ENCODE measurements at regions not wholly inside any gene's neighbourhood (a gene's known extent, or its start where the extent isn't known, plus 50 kb on each side); places are given as distances from the start of the nearest gene placed in this dataset.

GRCh38 chr6:131488780-131489179, 84.2 kb upstream of the ARG1 start:
- Histone ChIP-seq H3K4me3 (ENCODE audit: insufficient read depth, low read depth, low read length) (no peak overlapping the region), H3K23ac (ENCODE audit: low read depth, low read length) (no peak overlapping the region), H2BK20ac (ENCODE audit: low read depth, low read length) (no peak overlapping the region), H2AK9ac (replicated peaks; ENCODE audit: low read depth, low read length, poor library complexity) (no peak overlapping the region), H2AFZ (replicated peaks; ENCODE audit: low read length, poor library complexity) (no peak overlapping the region), H2BK15ac (ENCODE audit: low read depth, low read length) (no peak overlapping the region), H3K56ac (ENCODE audit: extremely low read depth, insufficient read depth, low read length) (no peak overlapping the region), H3K79me1 (ENCODE audit: low read depth in 1 of 2, low read length in 2 of 2) (no peaks in the 10 kb centered on the region), H3K14ac (replicated peaks; ENCODE audit: low read depth, low read length) (no peak overlapping the region), H2BK120ac (ENCODE audit: low read depth, low read length) (no peak overlapping the region), H4K5ac (ENCODE audit: low read depth, low read length) (no peak overlapping the region), H3K4ac (ENCODE audit: low read depth, low read length) (no peak overlapping the region), H4K91ac (ENCODE audit: insufficient read depth, low read depth, low read length) (no peak overlapping the region), H3K36me3 (ENCODE audit: control insufficient read depth, insufficient read depth, low read length) (no peaks in the 10 kb centered on the region), H4K20me1 (ENCODE audit: insufficient read depth, low read length) (no peaks in the 10 kb centered on the region), H3K9me1 (ENCODE audit: insufficient read depth, low read length) (no peaks in the 10 kb centered on the region), H2BK5ac (ENCODE audit: low read depth, low read length, poor library complexity, severe bottlenecking) (no peak overlapping the region), H2AK5ac (ENCODE audit: low read depth, low read length) (no peak overlapping the region), H4K8ac (ENCODE audit: low read depth in 2 of 2, low read length in 2 of 2) (no peak overlapping the region), H3K9ac (ENCODE audit: low read depth, low read length) (no peak overlapping the region), H3K4me2 (ENCODE audit: low read depth, low read length) (no peak overlapping the region), H3K27ac (ENCODE audit: insufficient read depth, low read length) (no peak overlapping the region), H3K27me3 (ENCODE audit: control insufficient read depth, insufficient read depth, low read length) (peaks cover 2% of the 10 kb centered on the region), H3K9me3 (ENCODE audit: control insufficient read depth, insufficient read depth, low read length) (no peaks in the 10 kb centered on the region), H3K4me1 (ENCODE audit: control insufficient read depth, insufficient read depth, low read length) (no peaks in the 10 kb centered on the region), H3K18ac (ENCODE audit: low read depth, low read length) (no peak overlapping the region)
- no TSS peak for BruUV-seq (replicated peaks)
- no peak for TF ChIP-seq MAZ (IDR thresholded peaks at IDR 0.05; ENCODE audit: borderline replicate concordance, low read depth, low read length)
- TF ChIP-seq CEBPB (IDR thresholded peaks at IDR 0.05; ENCODE audit: low read depth, low read length): no peak
- no peak for TF ChIP-seq MAFK (IDR thresholded peaks at IDR 0.05; ENCODE audit: low read depth, low read length)
- no CpG with 5 or more reads among the region's 3 CpGs for WGBS, 2 experiments (ENCODE audit: extremely low coverage in 2 of 2, insufficient read length in 1 of 2)
- POLR2A ChIA-PET (ENCODE audit: unreplicated experiment): no interaction called here
- in situ Hi-C loops (cut with MboI; ENCODE audit: low sequenced_read_pairs) (no loop called here), intact Hi-C loops (cut with micrococcal nuclease) (no loop called here), dilution Hi-C loops (cut with HindIII; ENCODE audit: low sequenced_read_pairs, unreplicated experiment) (no loop called here)
- CTCF ChIA-PET: no interaction called here
- ATAC-seq (ENCODE audit: low read depth): no peak
- DNase-seq: peak; percentile 1
